NB4 (cell line): ENCODE measurements at regions not wholly inside any gene's neighbourhood (a gene's known extent, or its start where the extent isn't known, plus 50 kb on each side); places are given as distances from the start of the nearest gene placed in this dataset.
"Not testable (repeated sequence)": the region's sequence is repeated elsewhere in the genome, so short reads cannot be mapped to it uniquely, and the experiment has no call there.

ENCODE experiments used
- DNase-seq: peaks from one replicate; pipeline ENCODE4 v3.0.0; 2010; ENCODE audit warnings: low read depth
- H3K4me3 ChIP-seq: one replicate; pipeline ENCODE4 v1.5.1; 2011; ENCODE audit warnings: mild to moderate bottlenecking, low read depth, low read length, moderate library complexity
- CTCF ChIP-seq: IDR thresholded peaks from one replicate; pipeline ENCODE4 v1.5.1; 2012; ENCODE audit warnings: low read depth, low read length
- MAX ChIP-seq: IDR thresholded peaks from 2 replicates; pipeline ENCODE4 v1.6.1; 2011; ENCODE audit warnings: low read depth, low read length
- MYC ChIP-seq: IDR thresholded peaks from 2 replicates; pipeline ENCODE4 v1.6.1; 2011; ENCODE audit warnings: low read depth, low read length
- POLR2A ChIP-seq: IDR thresholded peaks from 2 replicates; pipeline ENCODE4 v1.6.1; 2011; ENCODE audit warnings: mild to moderate bottlenecking; ENCODE audit not compliant: insufficient read length; ENCODE audit errors: extremely low read depth

- H3K4me3 ChIP-seq, result no peak overlapping the region
- no peak for DNase-seq
- TF ChIP-seq CTCF (no peak), MAX (no peak), MYC (no peak), POLR2A (no peak)
Measured at GRCh38 chr4:81314897-81315470, 100.0 kb upstream of the PRKG2 start.

GRCh38 chr4:81314196-81314896 is 99.3 kb upstream of the PRKG2 start:
- no peak overlapping the region for H3K4me3 ChIP-seq
- TF ChIP-seq CTCF (no peak), POLR2A (no peak), MYC (no peak), MAX (no peak)
- DNase-seq, result no peak

- no peak for DNase-seq
- no peak overlapping the region for H3K4me3 ChIP-seq
- TF ChIP-seq MAX, result no peak
- TF ChIP-seq CTCF, result no peak
- no peak for TF ChIP-seq POLR2A
- no peak for TF ChIP-seq MYC
Measured at GRCh38 chr4:81307991-81308390, 93.0 kb upstream of the PRKG2 start.

GRCh38 chr4:81304871-81305270 is 89.8 kb upstream of the PRKG2 start:
- H3K4me3 ChIP-seq, result no peak overlapping the region
- no peak for DNase-seq
- no peak for TF ChIP-seq MAX
- TF ChIP-seq CTCF, result no peak
- no peak for TF ChIP-seq MYC
- TF ChIP-seq POLR2A, result no peak

- not testable (repeated sequence) for DNase-seq, H3K4me3 ChIP-seq
Measured at GRCh38 chr4:81300352-81300751, 85.3 kb upstream of the PRKG2 start.

GRCh38 chr4:81290813-81291212 is 75.8 kb upstream of the PRKG2 start:
- no peak overlapping the region for H3K4me3 ChIP-seq
- TF ChIP-seq POLR2A, result no peak
- no peak for TF ChIP-seq CTCF
- no peak for TF ChIP-seq MAX
- no peak for DNase-seq
